ENCODE measurements at regions not wholly inside any gene's neighbourhood (a gene's known extent, or its start where the extent isn't known, plus 50 kb on each side); places are given as distances from the start of the nearest gene placed in this dataset.

GRCh38 chr6:26159357-26160273 lies 72.4 kb downstream of the HFE start:
- peak overlapping the region; percentile 75 for H3K4me3 ChIP-seq
- peak overlapping the region; percentile 53; the same call in 1 of the 2 replicates for H2AFZ ChIP-seq
- intact Hi-C loops (cut with micrococcal nuclease; ENCODE audit: unreplicated experiment) = loop anchor here (2.0 kb wide), 1 partner anchor 13 kb away; no protein-coding TSS in a partner anchor
- peaks cover 30% of the 10 kb centered on the region for H3F3A ChIP-seq (ENCODE audit: insufficient read depth, low read depth)
- ChIA-PET CTCF (interaction anchor here (0.5 to 1.8 kb wide), 5 partner anchors 11 to 971 kb away, joined by 4 to 17 read pairs (median 8); a partner anchor contains a TSS), POLR2A (ENCODE audit: unreplicated experiment) (interaction anchor here (0.5 to 5.0 kb wide), 27 partner anchors 14 to 1736 kb away, joined by 3 to 284 read pairs (median 7); partner anchors contain the start of gene HMGN4)
- H3K36me3 ChIP-seq (ENCODE audit: low read depth) = no peaks in the 10 kb centered on the region; the same call in 1 of the 2 replicates
- no TSS peak for BruUV-seq (replicated peaks)
- no peak for TF ChIP-seq EZH2 (IDR thresholded peaks at IDR 0.05; ENCODE audit: low read depth)
- TF ChIP-seq, protein P1, sequence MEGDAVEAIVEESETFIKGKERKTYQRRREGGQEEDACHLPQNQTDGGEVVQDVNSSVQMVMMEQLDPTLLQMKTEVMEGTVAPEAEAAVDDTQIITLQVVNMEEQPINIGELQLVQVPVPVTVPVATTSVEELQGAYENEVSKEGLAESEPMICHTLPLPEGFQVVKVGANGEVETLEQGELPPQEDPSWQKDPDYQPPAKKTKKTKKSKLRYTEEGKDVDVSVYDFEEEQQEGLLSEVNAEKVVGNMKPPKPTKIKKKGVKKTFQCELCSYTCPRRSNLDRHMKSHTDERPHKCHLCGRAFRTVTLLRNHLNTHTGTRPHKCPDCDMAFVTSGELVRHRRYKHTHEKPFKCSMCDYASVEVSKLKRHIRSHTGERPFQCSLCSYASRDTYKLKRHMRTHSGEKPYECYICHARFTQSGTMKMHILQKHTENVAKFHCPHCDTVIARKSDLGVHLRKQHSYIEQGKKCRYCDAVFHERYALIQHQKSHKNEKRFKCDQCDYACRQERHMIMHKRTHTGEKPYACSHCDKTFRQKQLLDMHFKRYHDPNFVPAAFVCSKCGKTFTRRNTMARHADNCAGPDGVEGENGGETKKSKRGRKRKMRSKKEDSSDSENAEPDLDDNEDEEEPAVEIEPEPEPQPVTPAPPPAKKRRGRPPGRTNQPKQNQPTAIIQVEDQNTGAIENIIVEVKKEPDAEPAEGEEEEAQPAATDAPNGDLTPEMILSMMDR (conservative IDR thresholded peaks at IDR 0.05) = no peak
- H3K9me3 ChIP-seq (ENCODE audit: insufficient read depth, low read depth) = no peaks in the 10 kb centered on the region
- H4K20me1 ChIP-seq (ENCODE audit: insufficient read depth) = no peaks in the 10 kb centered on the region
- no peaks in the 10 kb centered on the region for H3K9me2 ChIP-seq (ENCODE audit: insufficient read depth)
- DNase-seq = no peak
- no peaks in the 10 kb centered on the region for H3K27me3 ChIP-seq (ENCODE audit: insufficient read depth, low read depth)
- H3K4me1 ChIP-seq (replicated peaks; ENCODE audit: insufficient read depth) = peaks cover 14% of the 10 kb centered on the region
- peaks cover 42% of the 10 kb centered on the region for H3K79me2 ChIP-seq (ENCODE audit: low read depth)
- H3K27ac ChIP-seq = peak overlapping the region; percentile 67
- H3K4me2 ChIP-seq = peak overlapping the region; percentile 87

- Histone ChIP-seq H3F3A (ENCODE audit: insufficient read depth, low read depth) (peaks cover 30% of the 10 kb centered on the region), H3K79me2 (ENCODE audit: low read depth) (peaks cover 41% of the 10 kb centered on the region), H2AFZ (no peak overlapping the region), H3K27ac (no peak overlapping the region), H3K27me3 (ENCODE audit: insufficient read depth, low read depth) (no peaks in the 10 kb centered on the region), H3K9me2 (ENCODE audit: insufficient read depth) (no peaks in the 10 kb centered on the region), H3K4me1 (replicated peaks; ENCODE audit: insufficient read depth) (peaks cover 8% of the 10 kb centered on the region), H3K36me3 (ENCODE audit: low read depth) (no peaks in the 10 kb centered on the region; the same call in 1 of the 2 replicates), H3K4me2 (no peak overlapping the region; the same call in 1 of the 2 replicates), H4K20me1 (ENCODE audit: insufficient read depth) (no peaks in the 10 kb centered on the region), H3K9me3 (ENCODE audit: insufficient read depth, low read depth) (no peaks in the 10 kb centered on the region), H3K4me3 (no peak overlapping the region)
- ChIA-PET CTCF (no interaction called here), POLR2A (ENCODE audit: unreplicated experiment) (interaction anchor here (0.6 to 0.8 kb wide), 3 partner anchors 32 to 35 kb away, joined by 3 to 5 read pairs (median 3); no protein-coding TSS in a partner anchor)
- BruUV-seq (replicated peaks) = no TSS peak
- intact Hi-C loops (cut with micrococcal nuclease; ENCODE audit: unreplicated experiment) = no loop called here
- no peak for DNase-seq
- TF ChIP-seq EZH2 (IDR thresholded peaks at IDR 0.05; ENCODE audit: low read depth) = no peak
- TF ChIP-seq, protein P1 (conservative IDR thresholded peaks at IDR 0.05) = no peak
These were observed 74.1 kb downstream of the HFE start for GRCh38 chr6:26161322-26161721.

- peaks cover 32% of the 10 kb centered on the region for H3K79me2 ChIP-seq (ENCODE audit: low read depth)
- H3K4me2 ChIP-seq = no peak overlapping the region
- DNase-seq = no peak
- H3K9me2 ChIP-seq (ENCODE audit: insufficient read depth) = no peaks in the 10 kb centered on the region
- BruUV-seq (replicated peaks) = no TSS peak
- no peaks in the 10 kb centered on the region for H4K20me1 ChIP-seq (ENCODE audit: insufficient read depth)
- no peak overlapping the region for H3K4me3 ChIP-seq
- ChIA-PET CTCF (no interaction called here), POLR2A (ENCODE audit: unreplicated experiment) (no interaction called here)
- H3K4me1 ChIP-seq (replicated peaks; ENCODE audit: insufficient read depth) = peaks cover 8% of the 10 kb centered on the region
- H3K36me3 ChIP-seq (ENCODE audit: low read depth) = no peaks in the 10 kb centered on the region; the same call in 1 of the 2 replicates
- no peaks in the 10 kb centered on the region for H3K27me3 ChIP-seq (ENCODE audit: insufficient read depth, low read depth)
- no peaks in the 10 kb centered on the region for H3K9me3 ChIP-seq (ENCODE audit: insufficient read depth, low read depth)
- H2AFZ ChIP-seq = no peak overlapping the region
- intact Hi-C loops (cut with micrococcal nuclease; ENCODE audit: unreplicated experiment) = no loop called here
- H3K27ac ChIP-seq = no peak overlapping the region
- peaks cover 19% of the 10 kb centered on the region; the same call in 1 of the 2 replicates for H3F3A ChIP-seq (ENCODE audit: insufficient read depth, low read depth)
- TF ChIP-seq, protein P1 (conservative IDR thresholded peaks at IDR 0.05) = no peak
- no peak for TF ChIP-seq EZH2 (IDR thresholded peaks at IDR 0.05; ENCODE audit: low read depth)
These were observed 75.2 kb downstream of the HFE start for GRCh38 chr6:26162399-26162798.
